ENCODE measurements at regions not wholly inside any gene's neighbourhood (a gene's known extent, or its start where the extent isn't known, plus 50 kb on each side); places are given as distances from the start of the nearest gene placed in this dataset.
"Not testable (repeated sequence)": the region's sequence is repeated elsewhere in the genome, so short reads cannot be mapped to it uniquely, and the experiment has no call there.

DNA sequence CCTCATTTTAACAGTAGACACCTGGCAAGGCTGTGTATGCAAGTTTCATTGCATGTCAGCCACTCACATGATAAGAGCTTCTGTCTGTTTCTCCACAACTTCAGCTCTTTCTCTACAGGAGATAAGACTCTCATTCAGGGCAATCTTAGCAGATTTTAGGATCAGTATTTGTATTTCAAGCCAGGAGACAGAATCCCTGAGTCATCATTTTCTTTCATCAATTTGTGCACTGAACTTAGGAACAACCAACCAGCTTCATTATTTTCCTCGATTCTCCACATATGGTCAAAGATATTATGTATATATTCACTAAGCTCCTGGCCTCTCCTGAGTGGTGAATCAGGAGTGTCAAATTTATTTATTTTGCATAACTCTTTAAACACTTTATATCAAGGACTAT is 181.8 kb upstream of the CCNH start:
- Histone ChIP-seq H3K27me3 (ENCODE audit: control insufficient read depth in 2 of 2, insufficient read depth in 1 of 2, low read length in 1 of 2) (no peaks in the 10 kb centered on the region), H3K36me3 (ENCODE audit: control insufficient read depth in 2 of 2, insufficient read depth in 2 of 2, low read length in 1 of 2) (no peaks in the 10 kb centered on the region), H3K27ac (ENCODE audit: low read depth in 1 of 2, low read length in 1 of 2) (no peak overlapping the region), H3K4me3 (ENCODE audit: low read length in 2 of 2) (no peak overlapping the region), H3K4me1 (ENCODE audit: control insufficient read depth in 2 of 2, insufficient read depth in 2 of 2, low read length in 2 of 2) (no peaks in the 10 kb centered on the region), H3K9me3 (ENCODE audit: control insufficient read depth in 2 of 2, insufficient read depth in 1 of 2, low read length in 1 of 2) (no peaks in the 10 kb centered on the region)
- 92% methylated on average over 1 of the region's 1 CpG for WGBS
- no peak for DNase-seq (ENCODE audit: low read depth in 6 of 9, low spot score in 9 of 9)

DNA sequence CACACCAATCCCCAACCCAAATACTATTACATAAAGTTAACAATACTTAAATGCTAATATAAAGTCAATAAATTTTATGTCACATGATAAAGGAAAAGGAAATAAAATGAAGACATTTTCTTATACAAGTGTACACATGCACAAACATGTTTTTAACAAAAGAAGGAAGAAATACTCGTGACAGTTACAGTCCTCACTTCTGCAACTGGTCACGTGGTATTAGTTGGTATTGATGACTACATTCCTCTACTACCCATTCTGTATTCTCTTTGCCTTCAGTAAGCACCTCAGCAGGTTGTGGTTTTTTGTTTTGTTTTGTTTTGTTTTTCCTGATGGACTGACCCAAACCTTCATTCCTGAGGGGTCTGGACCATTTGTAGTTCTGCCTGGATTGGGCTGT is 176.9 kb upstream of the CCNH start:
- Histone ChIP-seq H3K9me3 (ENCODE audit: control insufficient read depth in 2 of 2, insufficient read depth in 1 of 2, low read length in 1 of 2) (no peaks in the 10 kb centered on the region), H3K36me3 (ENCODE audit: control insufficient read depth in 2 of 2, insufficient read depth in 2 of 2, low read length in 1 of 2) (no peaks in the 10 kb centered on the region), H3K27me3 (ENCODE audit: control insufficient read depth in 2 of 2, insufficient read depth in 1 of 2, low read length in 1 of 2) (no peaks in the 10 kb centered on the region), H3K4me3 (ENCODE audit: low read length in 2 of 2) (no peak overlapping the region), H3K4me1 (ENCODE audit: control insufficient read depth in 2 of 2, insufficient read depth in 2 of 2, low read length in 2 of 2) (no peaks in the 10 kb centered on the region), H3K27ac (ENCODE audit: low read depth in 1 of 2, low read length in 1 of 2) (no peak overlapping the region)
- no peak for DNase-seq (ENCODE audit: low read depth in 6 of 9, low spot score in 9 of 9)
- 83% methylated on average over 2 of the region's 2 CpGs for WGBS

DNA sequence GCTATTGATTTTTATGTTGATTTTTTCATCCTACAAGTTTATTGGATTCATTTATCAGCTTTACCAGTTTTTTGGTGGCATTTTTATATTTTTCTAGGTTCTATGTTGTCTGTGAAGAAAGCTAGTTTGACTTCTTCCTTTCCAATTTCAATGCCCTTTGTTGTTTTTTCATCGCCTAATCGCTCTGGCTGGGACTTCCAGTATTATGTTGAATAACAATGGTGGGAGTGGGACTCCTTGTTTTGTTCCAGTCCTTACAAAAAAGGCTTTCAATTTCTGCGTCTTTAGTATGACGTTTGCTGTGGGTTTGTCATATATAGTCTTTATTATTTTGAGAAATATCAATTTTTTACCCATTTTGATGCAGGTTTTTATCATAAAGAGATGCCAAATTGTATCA is 175.6 kb upstream of the CCNH start:
- DNase-seq (ENCODE audit: low read depth in 6 of 9, low spot score in 9 of 9): no peak
- WGBS: 40% methylated on average over 4 of the region's 4 CpGs
- Histone ChIP-seq H3K4me3 (ENCODE audit: low read length in 2 of 2) (no peak overlapping the region), H3K27ac (ENCODE audit: low read depth in 1 of 2, low read length in 1 of 2) (no peak overlapping the region), H3K4me1 (ENCODE audit: control insufficient read depth in 2 of 2, insufficient read depth in 2 of 2, low read length in 2 of 2) (no peaks in the 10 kb centered on the region), H3K27me3 (ENCODE audit: control insufficient read depth in 2 of 2, insufficient read depth in 1 of 2, low read length in 1 of 2) (no peaks in the 10 kb centered on the region), H3K36me3 (ENCODE audit: control insufficient read depth in 2 of 2, insufficient read depth in 2 of 2, low read length in 1 of 2) (no peaks in the 10 kb centered on the region), H3K9me3 (ENCODE audit: control insufficient read depth in 2 of 2, insufficient read depth in 1 of 2, low read length in 1 of 2) (no peaks in the 10 kb centered on the region)

DNA sequence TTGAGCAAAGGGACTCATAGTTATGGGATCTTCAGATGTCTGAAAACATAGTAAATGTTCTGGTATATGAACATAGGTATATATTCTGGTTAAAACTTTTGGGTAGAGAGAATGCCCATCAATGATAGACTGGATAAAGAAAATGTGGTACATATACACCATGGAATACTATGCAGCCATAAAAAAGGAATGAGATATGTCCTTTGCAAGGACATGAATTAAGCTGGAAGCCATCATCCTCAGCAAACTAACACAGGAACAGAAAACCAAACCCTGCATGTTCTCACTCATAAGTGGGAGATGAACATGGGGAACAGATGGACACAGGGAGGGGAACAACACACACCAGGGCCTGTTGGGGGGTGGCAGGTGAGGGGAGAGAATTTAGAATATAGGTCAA is 171.0 kb upstream of the CCNH start:
- DNase-seq (ENCODE audit: low read depth in 6 of 9, low spot score in 9 of 9); H3K4me1 ChIP-seq (ENCODE audit: control insufficient read depth in 2 of 2, insufficient read depth in 2 of 2, low read length in 2 of 2); H3K9me3 ChIP-seq (ENCODE audit: control insufficient read depth in 2 of 2, insufficient read depth in 1 of 2, low read length in 1 of 2); H3K4me3 ChIP-seq (ENCODE audit: low read length in 2 of 2); H3K27me3 ChIP-seq (ENCODE audit: control insufficient read depth in 2 of 2, insufficient read depth in 1 of 2, low read length in 1 of 2); H3K36me3 ChIP-seq (ENCODE audit: control insufficient read depth in 2 of 2, insufficient read depth in 2 of 2, low read length in 1 of 2); H3K27ac ChIP-seq (ENCODE audit: low read depth in 1 of 2, low read length in 1 of 2): not testable (repeated sequence)

DNA sequence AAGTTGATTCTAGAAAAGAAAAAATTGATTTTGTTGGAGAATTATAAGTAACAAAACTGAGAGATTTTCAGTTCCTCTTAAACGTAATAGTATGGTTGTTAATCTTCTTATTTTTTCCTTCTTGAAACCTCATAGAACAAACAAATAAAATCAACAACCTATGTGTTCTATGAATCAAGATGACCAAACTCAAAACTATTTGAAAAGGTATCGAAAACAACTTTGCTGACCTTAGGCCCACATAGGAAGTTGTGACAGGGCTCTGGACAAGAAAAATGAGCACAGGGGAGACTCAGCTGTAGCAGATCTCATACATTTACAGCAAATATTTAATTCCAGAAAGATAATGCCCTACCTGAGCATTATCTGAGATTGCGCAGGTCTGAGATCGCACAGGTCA is 169.4 kb upstream of the CCNH start:
- H3K9me3 ChIP-seq (ENCODE audit: control insufficient read depth in 2 of 2, insufficient read depth in 1 of 2, low read length in 1 of 2): no peaks in the 10 kb centered on the region
- H3K27ac ChIP-seq (ENCODE audit: low read depth in 1 of 2, low read length in 1 of 2): no peak overlapping the region
- 96% methylated on average over 4 of the region's 4 CpGs for WGBS
- H3K4me3 ChIP-seq (ENCODE audit: low read length in 2 of 2): no peak overlapping the region
- no peaks in the 10 kb centered on the region for H3K36me3 ChIP-seq (ENCODE audit: control insufficient read depth in 2 of 2, insufficient read depth in 2 of 2, low read length in 1 of 2)
- no peaks in the 10 kb centered on the region for H3K4me1 ChIP-seq (ENCODE audit: control insufficient read depth in 2 of 2, insufficient read depth in 2 of 2, low read length in 2 of 2)
- H3K27me3 ChIP-seq (ENCODE audit: control insufficient read depth in 2 of 2, insufficient read depth in 1 of 2, low read length in 1 of 2): no peaks in the 10 kb centered on the region
- DNase-seq (ENCODE audit: low read depth in 6 of 9, low spot score in 9 of 9): no peak

DNA sequence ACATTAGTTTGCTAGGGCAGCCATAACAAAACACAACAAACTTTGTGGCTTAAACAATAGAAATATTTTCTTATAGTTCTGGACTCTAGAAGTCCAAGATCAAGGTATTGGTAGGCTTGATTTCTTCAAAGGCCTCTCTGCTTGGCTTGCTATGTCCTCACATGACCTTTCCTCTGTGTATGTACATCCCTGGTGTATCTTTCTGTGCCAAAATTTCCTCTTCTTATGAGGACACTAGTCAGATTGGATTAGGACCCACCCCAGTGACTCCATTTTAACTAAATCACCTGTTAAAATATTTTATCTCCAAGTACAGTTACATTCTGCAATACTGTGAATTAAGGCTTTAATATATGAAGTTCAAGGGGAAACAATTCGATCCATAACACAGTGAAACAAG is 168.9 kb upstream of the CCNH start:
- Histone ChIP-seq H3K4me3 (ENCODE audit: low read length in 2 of 2) (no peak overlapping the region), H3K27me3 (ENCODE audit: control insufficient read depth in 2 of 2, insufficient read depth in 1 of 2, low read length in 1 of 2) (no peaks in the 10 kb centered on the region), H3K36me3 (ENCODE audit: control insufficient read depth in 2 of 2, insufficient read depth in 2 of 2, low read length in 1 of 2) (no peaks in the 10 kb centered on the region), H3K4me1 (ENCODE audit: control insufficient read depth in 2 of 2, insufficient read depth in 2 of 2, low read length in 2 of 2) (no peaks in the 10 kb centered on the region), H3K27ac (ENCODE audit: low read depth in 1 of 2, low read length in 1 of 2) (no peak overlapping the region), H3K9me3 (ENCODE audit: control insufficient read depth in 2 of 2, insufficient read depth in 1 of 2, low read length in 1 of 2) (no peaks in the 10 kb centered on the region)
- DNase-seq (ENCODE audit: low read depth in 6 of 9, low spot score in 9 of 9): no peak
- 90% methylated on average over 1 of the region's 1 CpG for WGBS

DNA sequence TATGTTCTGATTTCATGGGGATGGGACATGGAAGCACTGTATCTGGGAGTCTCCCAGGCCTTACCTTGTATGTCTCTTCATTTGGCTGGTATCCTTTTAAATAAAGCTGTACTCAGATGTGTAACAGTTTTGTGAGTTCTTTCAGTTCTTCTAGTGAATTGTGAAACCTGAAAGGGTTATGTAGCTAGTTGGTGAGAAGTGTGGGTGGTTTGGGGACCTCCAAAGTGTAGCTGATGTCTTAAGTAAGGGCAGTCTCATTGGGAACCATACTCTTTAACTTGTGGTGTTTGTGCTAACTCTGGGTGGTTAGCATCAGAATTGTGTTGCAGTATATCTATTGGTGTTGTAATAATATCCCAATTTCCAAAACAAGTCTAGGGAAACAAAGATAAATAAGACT is 166.9 kb upstream of the CCNH start:
- no peak overlapping the region for H3K27ac ChIP-seq (ENCODE audit: low read depth in 1 of 2, low read length in 1 of 2)
- no peaks in the 10 kb centered on the region for H3K4me1 ChIP-seq (ENCODE audit: control insufficient read depth in 2 of 2, insufficient read depth in 2 of 2, low read length in 2 of 2)
- no peaks in the 10 kb centered on the region for H3K9me3 ChIP-seq (ENCODE audit: control insufficient read depth in 2 of 2, insufficient read depth in 1 of 2, low read length in 1 of 2)
- H3K36me3 ChIP-seq (ENCODE audit: control insufficient read depth in 2 of 2, insufficient read depth in 2 of 2, low read length in 1 of 2): no peaks in the 10 kb centered on the region
- no peak overlapping the region for H3K4me3 ChIP-seq (ENCODE audit: low read length in 2 of 2)
- no peak for DNase-seq (ENCODE audit: low read depth in 6 of 9, low spot score in 9 of 9)
- no peaks in the 10 kb centered on the region for H3K27me3 ChIP-seq (ENCODE audit: control insufficient read depth in 2 of 2, insufficient read depth in 1 of 2, low read length in 1 of 2)

DNA sequence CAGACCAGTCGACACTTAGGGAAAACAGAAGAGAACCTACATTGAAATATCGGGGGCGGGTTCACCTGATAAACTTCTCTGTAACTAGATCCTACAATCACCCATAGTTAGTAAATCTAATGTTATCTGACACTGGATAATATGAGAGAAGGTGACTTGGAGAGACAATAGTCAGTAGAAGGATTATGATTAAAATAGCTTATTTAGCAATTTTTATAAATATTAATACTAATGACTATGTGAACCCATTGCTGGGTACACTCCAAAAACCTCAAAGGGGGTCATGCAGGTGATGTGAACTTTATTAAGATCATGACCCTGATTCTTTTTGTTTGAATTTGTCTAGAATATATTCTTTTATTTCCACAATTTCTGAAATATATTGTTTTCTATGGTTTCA is 164.1 kb upstream of the CCNH start:
- Histone ChIP-seq H3K36me3 (ENCODE audit: control insufficient read depth in 2 of 2, insufficient read depth in 2 of 2, low read length in 1 of 2) (no peaks in the 10 kb centered on the region), H3K9me3 (ENCODE audit: control insufficient read depth in 2 of 2, insufficient read depth in 1 of 2, low read length in 1 of 2) (no peaks in the 10 kb centered on the region), H3K27ac (ENCODE audit: low read depth in 1 of 2, low read length in 1 of 2) (no peak overlapping the region), H3K27me3 (ENCODE audit: control insufficient read depth in 2 of 2, insufficient read depth in 1 of 2, low read length in 1 of 2) (no peaks in the 10 kb centered on the region), H3K4me1 (ENCODE audit: control insufficient read depth in 2 of 2, insufficient read depth in 2 of 2, low read length in 2 of 2) (no peaks in the 10 kb centered on the region), H3K4me3 (ENCODE audit: low read length in 2 of 2) (no peak overlapping the region)
- DNase-seq (ENCODE audit: low read depth in 6 of 9, low spot score in 9 of 9): no peak
- 92% methylated on average over 3 of the region's 3 CpGs for WGBS

DNA sequence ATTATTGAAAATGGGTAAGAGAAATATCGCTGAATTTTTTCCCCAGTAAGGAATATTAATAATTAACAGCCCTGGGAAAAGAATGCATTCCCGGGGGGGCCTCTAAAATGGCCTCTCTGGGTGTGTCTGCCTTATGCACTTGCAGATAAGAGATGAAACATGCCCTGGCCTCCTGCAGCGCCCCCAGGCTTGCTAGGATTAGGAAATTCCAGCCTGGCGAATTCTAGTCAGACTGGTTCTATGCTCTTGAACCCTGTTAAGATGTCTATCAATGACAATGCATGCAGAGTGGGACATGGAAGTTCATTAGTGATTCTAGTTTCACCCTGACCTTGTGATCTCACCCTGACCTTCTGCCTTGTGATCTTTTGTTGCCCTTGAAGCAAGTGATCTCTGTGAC is 163.6 kb upstream of the CCNH start:
- H3K27ac ChIP-seq (ENCODE audit: low read depth in 1 of 2, low read length in 1 of 2); H3K4me3 ChIP-seq (ENCODE audit: low read length in 2 of 2); H3K27me3 ChIP-seq (ENCODE audit: control insufficient read depth in 2 of 2, insufficient read depth in 1 of 2, low read length in 1 of 2); H3K36me3 ChIP-seq (ENCODE audit: control insufficient read depth in 2 of 2, insufficient read depth in 2 of 2, low read length in 1 of 2); H3K9me3 ChIP-seq (ENCODE audit: control insufficient read depth in 2 of 2, insufficient read depth in 1 of 2, low read length in 1 of 2); H3K4me1 ChIP-seq (ENCODE audit: control insufficient read depth in 2 of 2, insufficient read depth in 2 of 2, low read length in 2 of 2); DNase-seq (ENCODE audit: low read depth in 6 of 9, low spot score in 9 of 9): not testable (repeated sequence)
- WGBS: 79% methylated on average over 4 of the region's 4 CpGs

DNA sequence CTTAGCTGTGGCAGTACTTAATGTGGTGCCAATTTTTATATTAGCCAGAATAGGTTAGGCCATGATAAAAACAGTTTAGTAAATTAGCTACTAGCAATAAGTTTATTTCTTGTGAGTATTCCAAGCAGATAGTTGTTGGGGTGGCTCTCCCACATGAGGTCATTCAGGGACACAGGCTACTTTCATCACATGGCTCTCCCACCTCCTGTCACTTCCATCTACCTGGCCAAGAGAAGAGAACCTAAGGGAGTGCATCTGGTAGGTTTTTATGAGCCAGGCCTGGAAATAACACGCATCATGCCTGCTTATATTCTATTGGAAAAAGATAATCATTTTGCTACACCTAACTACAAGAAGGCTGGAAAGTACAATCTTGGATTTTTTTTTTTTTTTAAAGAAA is 161.4 kb upstream of the CCNH start:
- Histone ChIP-seq H3K27me3 (ENCODE audit: control insufficient read depth in 2 of 2, insufficient read depth in 1 of 2, low read length in 1 of 2) (no peaks in the 10 kb centered on the region), H3K4me3 (ENCODE audit: low read length in 2 of 2) (no peak overlapping the region), H3K9me3 (ENCODE audit: control insufficient read depth in 2 of 2, insufficient read depth in 1 of 2, low read length in 1 of 2) (no peaks in the 10 kb centered on the region), H3K4me1 (ENCODE audit: control insufficient read depth in 2 of 2, insufficient read depth in 2 of 2, low read length in 2 of 2) (no peaks in the 10 kb centered on the region), H3K27ac (ENCODE audit: low read depth in 1 of 2, low read length in 1 of 2) (no peak overlapping the region), H3K36me3 (ENCODE audit: control insufficient read depth in 2 of 2, insufficient read depth in 2 of 2, low read length in 1 of 2) (no peaks in the 10 kb centered on the region)
- 94% methylated on average over 1 of the region's 1 CpG for WGBS
- no peak for DNase-seq (ENCODE audit: low read depth in 6 of 9, low spot score in 9 of 9)

Data from thymus (tissue), 11 donors.